ENCODE measurements at regions not wholly inside any gene's neighbourhood (a gene's known extent, or its start where the extent isn't known, plus 50 kb on each side); places are given as distances from the start of the nearest gene placed in this dataset.
"Not testable (repeated sequence)": the region's sequence is repeated elsewhere in the genome, so short reads cannot be mapped to it uniquely, and the experiment has no call there.

GRCh38 chr9:66712870-66713269, 187.7 kb upstream of the ZNF658 start:
- TF ChIP-seq CTCF (tag by site-specific recombination; IDR thresholded peaks at IDR 0.05); GFI1B (tag by site-specific recombination; IDR thresholded peaks at IDR 0.05); ZNF777 (tag by site-specific recombination; IDR thresholded peaks at IDR 0.05; ENCODE audit: borderline replicate concordance); ZNF423 (tag by site-specific recombination; IDR thresholded peaks at IDR 0.05); SALL2 (tag by site-specific recombination; IDR thresholded peaks at IDR 0.05; ENCODE audit: borderline replicate concordance); PRDM10 (tag by site-specific recombination; IDR thresholded peaks at IDR 0.05); ELK4 (IDR thresholded peaks at IDR 0.05; ENCODE audit: borderline replicate concordance, low read depth, low read length); ZBTB1 (tag by site-specific recombination; IDR thresholded peaks at IDR 0.05); ZBTB17 (tag by site-specific recombination; IDR thresholded peaks at IDR 0.05); ZNF169 (tag by site-specific recombination; IDR thresholded peaks at IDR 0.05); BCL11A (tag by site-specific recombination; IDR thresholded peaks at IDR 0.05; ENCODE audit: low read depth); KLF10 (tag by site-specific recombination; IDR thresholded peaks at IDR 0.05); ZNF23 (tag by site-specific recombination; IDR thresholded peaks at IDR 0.05; ENCODE audit: borderline replicate concordance); ZNF140 (tag by site-specific recombination; IDR thresholded peaks at IDR 0.05): not testable (repeated sequence)
